GM12874 (cell line): ENCODE measurements at regions not wholly inside any gene's neighbourhood (a gene's known extent, or its start where the extent isn't known, plus 50 kb on each side); places are given as distances from the start of the nearest gene placed in this dataset.

Experiments
- CTCF ChIP-seq: IDR thresholded peaks from 2 replicates; pipeline ENCODE4 v1.5.1; 2011; ENCODE audit warnings: low read depth, mild to moderate bottlenecking, control low read depth, low read length, moderate library complexity; ENCODE audit not compliant: insufficient read depth

GRCh38 chr2:65565681-65566080 lies 133.3 kb upstream of the SPRED2 start:
- TF ChIP-seq CTCF: no peak

- TF ChIP-seq CTCF: no peak
Observed at GRCh38 chr2:65564299-65564698, 131.9 kb upstream of the SPRED2 start.

GRCh38 chr2:65562890-65563289 lies 130.5 kb upstream of the SPRED2 start:
- no peak for TF ChIP-seq CTCF

- TF ChIP-seq CTCF: no peak
Observed at GRCh38 chr2:65558743-65559142, 126.3 kb upstream of the SPRED2 start.

- no peak for TF ChIP-seq CTCF
Observed at GRCh38 chr2:65557616-65558573, 125.5 kb upstream of the SPRED2 start.

- no peak for TF ChIP-seq CTCF
Observed at GRCh38 chr2:65554765-65555591, 122.6 kb upstream of the SPRED2 start.

GRCh38 chr2:65553504-65554074 lies 121.2 kb upstream of the SPRED2 start:
- no peak for TF ChIP-seq CTCF
